HUDEP-2 (cell line): ENCODE measurements at regions not wholly inside any gene's neighbourhood (a gene's known extent, or its start where the extent isn't known, plus 50 kb on each side); places are given as distances from the start of the nearest gene placed in this dataset.

ENCODE experiments used
- DNase-seq, 76 experiments: peaks; one replicate each; lab custom pipeline; 2025; ENCODE audit not compliant: unreplicated experiment in 76 of 76; lab: John Stamatoyannopoulos, UW

DNA sequence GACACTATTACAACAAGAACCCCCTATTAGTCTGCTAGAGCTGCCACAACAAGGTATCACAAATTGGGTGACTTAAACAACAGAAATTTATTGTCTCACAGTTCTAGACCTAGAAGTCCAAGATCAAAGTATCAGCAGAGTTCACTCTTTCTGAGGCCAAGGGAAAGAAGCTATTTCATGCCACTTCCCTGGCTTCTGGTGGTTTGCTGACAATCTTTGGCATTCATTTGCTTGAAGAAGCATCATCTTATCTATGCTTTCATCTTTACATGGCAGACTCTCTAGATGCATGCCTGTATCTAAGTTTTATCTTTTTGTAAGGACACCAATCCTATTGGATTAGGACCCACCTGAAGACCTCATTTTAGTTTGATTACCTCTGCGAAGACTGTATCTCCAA lies 296.8 kb upstream of the MARCKS start:
- DNase-seq: no peak

DNA sequence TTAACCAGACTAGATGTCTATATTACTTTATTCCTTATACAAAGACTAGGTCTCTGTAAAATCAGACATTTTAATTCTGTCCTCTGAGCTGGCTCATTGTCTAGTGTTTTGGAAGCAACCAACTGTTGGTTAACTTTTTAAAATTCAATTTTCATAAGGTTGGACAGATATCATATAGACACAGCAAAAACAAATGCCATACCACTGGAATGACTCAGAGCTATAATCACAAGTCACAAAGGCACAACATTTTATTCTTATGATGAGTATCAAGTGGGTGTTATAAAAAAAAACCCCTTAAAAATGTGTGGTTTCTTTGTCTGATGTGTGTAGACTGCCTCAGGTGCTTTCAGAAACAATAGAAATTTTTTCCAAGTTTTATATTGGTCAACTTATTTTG lies 296.2 kb upstream of the MARCKS start:
- DNase-seq: no peak

- no peak for DNase-seq
These were observed 294.9 kb upstream of the MARCKS start for GRCh38 chr6:113562248-113562647.

DNA sequence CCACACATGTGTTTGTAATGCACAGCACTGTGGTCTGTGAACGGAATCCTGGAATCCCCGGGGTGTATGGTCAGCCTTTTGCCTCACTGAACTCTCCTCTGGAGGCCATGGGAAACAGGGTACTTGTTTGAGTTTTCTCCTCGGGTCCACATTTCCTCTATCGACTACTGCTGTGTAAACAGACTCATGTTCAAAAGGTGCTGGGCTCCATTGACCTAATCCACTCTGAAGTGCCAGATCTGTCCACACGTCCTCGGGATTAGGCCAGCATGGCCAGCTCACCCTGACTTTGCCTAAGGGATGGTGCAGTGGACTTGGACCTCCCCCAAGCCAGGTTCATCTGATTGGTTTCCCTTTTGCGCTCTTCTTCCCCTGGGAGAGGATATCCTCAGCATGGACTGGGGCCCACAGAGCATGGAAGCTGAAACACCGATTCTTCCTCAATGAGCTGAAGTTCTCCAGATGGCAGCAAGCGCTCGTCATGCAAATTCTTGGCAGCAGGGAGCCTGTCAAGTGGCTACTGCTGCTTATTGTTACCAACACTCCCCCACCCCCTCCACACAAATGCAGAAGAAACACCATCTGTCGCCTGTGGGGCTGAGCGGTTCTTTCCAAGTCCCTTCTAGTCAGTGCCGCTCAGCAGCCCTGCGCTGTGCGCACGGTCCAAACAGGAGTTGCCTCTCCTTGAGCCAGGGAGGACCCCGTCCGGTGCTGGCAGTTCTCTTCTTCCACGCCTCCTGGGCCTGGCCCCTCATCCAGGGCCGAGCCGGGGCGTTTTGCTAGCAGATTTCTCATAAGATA lies 292.6 kb upstream of the MARCKS start:
- no peak for DNase-seq

GRCh38 chr6:113565306-113565705 lies 291.8 kb upstream of the MARCKS start:
- no peak for DNase-seq

- peak in 1 of 76 experiments; percentile 1 for DNase-seq
These were observed 287.0 kb upstream of the MARCKS start for GRCh38 chr6:113570161-113570560.

- no peak for DNase-seq
These were observed 286.5 kb upstream of the MARCKS start for GRCh38 chr6:113570641-113571040.

GRCh38 chr6:113574147-113574546 lies 283.0 kb upstream of the MARCKS start:
- DNase-seq: no peak

- no peak for DNase-seq
These were observed 280.8 kb upstream of the MARCKS start for GRCh38 chr6:113576310-113576709.

- DNase-seq: no peak
These were observed 278.5 kb upstream of the MARCKS start for GRCh38 chr6:113578691-113579090.

GRCh38 chr6:113584767-113585166 lies 272.4 kb upstream of the MARCKS start:
- no peak for DNase-seq

GRCh38 chr6:113585246-113585645 lies 271.9 kb upstream of the MARCKS start:
- DNase-seq: no peak

GRCh38 chr6:113586413-113587077 lies 270.6 kb upstream of the MARCKS start:
- no peak for DNase-seq

GRCh38 chr6:113587078-113587699 lies 270.0 kb upstream of the MARCKS start:
- no peak for DNase-seq

- DNase-seq: no peak
These were observed 268.5 kb upstream of the MARCKS start for GRCh38 chr6:113588646-113589045.

DNA sequence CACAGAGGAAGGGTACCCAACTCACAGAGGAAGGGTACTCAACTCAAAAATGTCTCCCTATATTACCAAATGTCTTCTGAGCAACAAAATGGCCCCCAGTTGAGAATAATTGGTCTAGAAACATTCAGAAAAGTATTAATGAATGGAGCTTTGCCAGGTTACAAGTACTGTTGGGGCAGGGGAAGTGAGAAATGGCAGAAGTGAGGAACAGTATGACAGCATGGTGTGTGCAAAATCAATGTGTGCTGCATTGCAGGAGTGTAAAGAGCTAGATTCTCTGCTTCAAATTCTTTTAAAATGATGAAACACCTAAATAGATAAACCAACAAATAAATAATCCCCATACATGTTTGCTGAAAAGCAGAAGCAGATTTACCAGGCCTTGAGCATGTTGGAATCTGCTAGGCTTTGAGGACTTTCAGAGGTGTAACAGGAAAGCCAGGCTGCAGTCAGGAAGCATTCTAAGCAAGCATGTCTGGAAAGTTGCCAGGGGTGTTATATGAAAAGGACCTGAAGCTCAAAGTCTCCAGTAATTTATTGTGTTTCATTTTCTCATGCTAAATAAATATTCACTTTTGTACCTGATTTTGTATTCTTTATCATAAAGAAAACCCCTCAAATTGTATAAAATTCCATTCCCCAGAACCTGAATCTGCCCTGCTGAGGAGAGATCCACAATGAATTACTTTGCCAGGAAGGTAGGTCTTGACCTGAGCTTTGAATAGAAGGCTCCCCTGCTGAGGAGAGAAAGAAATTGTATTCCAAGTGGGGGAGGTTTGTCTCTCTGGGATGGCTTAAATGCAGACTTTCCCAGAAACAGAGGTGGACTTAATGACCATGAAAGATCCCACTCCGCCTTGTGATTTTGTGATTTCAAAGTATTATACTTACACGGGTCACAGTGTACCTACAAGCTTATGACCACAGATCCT lies 265.0 kb upstream of the MARCKS start:
- DNase-seq: no peak

GRCh38 chr6:113594726-113595125 lies 262.4 kb upstream of the MARCKS start:
- DNase-seq: no peak

DNA sequence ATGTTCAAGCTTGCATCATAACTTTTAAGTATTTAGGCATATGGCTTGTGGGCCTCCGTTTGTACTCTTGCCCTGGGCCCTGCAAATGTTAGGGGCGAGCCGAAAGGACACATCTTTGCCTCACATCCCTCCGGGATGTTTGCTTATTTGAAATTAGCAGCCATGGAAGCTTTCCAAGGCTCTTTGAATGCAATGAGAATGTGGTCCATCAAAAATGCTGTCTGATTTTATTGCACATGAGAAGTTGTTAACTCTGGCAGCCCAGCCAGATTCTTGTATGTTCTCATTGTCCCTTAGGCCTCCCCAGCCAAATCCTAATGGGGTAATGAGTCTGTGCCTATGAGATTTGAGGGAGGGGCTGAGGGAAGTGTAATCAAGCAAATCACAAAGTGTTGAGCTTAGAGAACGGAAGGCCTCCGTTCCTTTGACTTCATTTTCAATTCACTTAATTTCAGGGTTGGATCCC lies 261.2 kb upstream of the MARCKS start:
- no peak for DNase-seq

- no peak for DNase-seq
These were observed 260.5 kb upstream of the MARCKS start for GRCh38 chr6:113596387-113597230.

GRCh38 chr6:113597231-113597583 lies 259.9 kb upstream of the MARCKS start:
- DNase-seq: no peak
